GM12878 (cell line): ENCODE measurements at regions not wholly inside any gene's neighbourhood (a gene's known extent, or its start where the extent isn't known, plus 50 kb on each side); places are given as distances from the start of the nearest gene placed in this dataset.

Experiments
- ATAC-seq: fragments of 200-7000 bp; cut with Tn5 transposase; 3 replicates; pipeline ENCODE4 v1.9.1; 2020; ENCODE audit warnings: mild to moderate bottlenecking, moderate library complexity
- BruUV-seq: library from RNA; stranded (reverse); fragments of 400-500 nt; replicated peaks from 2 replicates; lab custom pipeline; 2021; lab: Mats Ljungman, UMichigan
- CTCF ChIA-PET: fragments of 300-600 bp; sonication (Branson Sonifier 250); formaldehyde crosslinking; extraction: SDS; loops from one replicate; lab custom pipeline; 2021; ENCODE audit warnings: inconsistent platforms; lab: Yijun Ruan, JAX
- POLR2A ChIA-PET: fragments of 350-600 bp; formaldehyde crosslinking; extraction: SDS; loops from one replicate; lab custom pipeline; 2021; ENCODE audit warnings: inconsistent platforms; lab: Charles Lee
- RAD21 ChIA-PET: fragments of 300-600 bp; sonication (Branson Sonifier 250); formaldehyde crosslinking; loops from one replicate; lab custom pipeline; 2023; ENCODE audit warnings: antibody characterized with exemption; ENCODE audit not compliant: unreplicated experiment; lab: Charles Lee
- SMC1A ChIA-PET: fragments of 300-600 bp; sonication (Branson Sonifier 250); formaldehyde crosslinking; loops from one replicate; lab custom pipeline; 2023; ENCODE audit not compliant: unreplicated experiment, uncharacterized antibody; lab: Charles Lee
- DNase-seq: peaks from one replicate; pipeline ENCODE4 v3.0.0-alpha.2; 2011; ENCODE audit warnings: low read depth, low spot score
- FAIRE-seq: peaks from 3 replicates; lab custom pipeline; 2011; peaks lifted over from hg19 to GRCh38; lab: Jason Lieb, UNC
- H2AFZ ChIP-seq: 2 replicates; pipeline ENCODE4 v1.6.0; 2011; ENCODE audit warnings: low read depth, low read length, control low read depth; ENCODE audit not compliant: control insufficient read depth
- H3K27ac ChIP-seq: 2 replicates; pipeline ENCODE4 v1.5.1; 2011; ENCODE audit warnings: control low read depth; ENCODE audit not compliant: control insufficient read depth, insufficient read depth
- H3K27me3 ChIP-seq, 2 experiments: replicated peaks in 1 of 2; 2 replicates each; pipeline versions ENCODE4 v1.6.0 to v1.6.1; 2011; ENCODE audit warnings: low read length in 1 of 2; ENCODE audit not compliant: control insufficient read depth in 2 of 2, insufficient read depth in 2 of 2
- H3K36me3 ChIP-seq, 2 experiments: 2 replicates each; pipeline ENCODE4 v1.5.1; 2011; ENCODE audit warnings: low read length in 1 of 2; ENCODE audit not compliant: control insufficient read depth in 2 of 2, insufficient read depth in 2 of 2
- H3K4me1 ChIP-seq: 2 replicates; pipeline ENCODE4 v1.6.1; 2011; ENCODE audit warnings: mild to moderate bottlenecking, low read length, moderate library complexity, mixed read lengths; ENCODE audit not compliant: control insufficient read depth, insufficient read depth
- H3K4me2 ChIP-seq: 2 replicates; pipeline ENCODE4 v1.6.0; 2011; ENCODE audit warnings: control low read depth; ENCODE audit not compliant: control insufficient read depth, insufficient read depth
- H3K4me3 ChIP-seq: fragments of 200-600 bp; sonication (generic); 2 replicates; pipeline ENCODE4 v1.5.1; 2016
- H3K79me2 ChIP-seq: 2 replicates; pipeline ENCODE4 v1.6.0; 2011; ENCODE audit warnings: low read length; ENCODE audit not compliant: control insufficient read depth, insufficient read depth
- H3K9ac ChIP-seq: 2 replicates; pipeline ENCODE4 v1.8.0; 2011; ENCODE audit warnings: low read length, control low read depth, mixed read lengths; ENCODE audit not compliant: control insufficient read depth, insufficient read depth
- H3K9me3 ChIP-seq: replicated peaks from 3 replicates; pipeline ENCODE4 v1.5.1; 2011; ENCODE audit warnings: mild to moderate bottlenecking, low read length; ENCODE audit not compliant: control insufficient read depth, insufficient read depth
- H4K20me1 ChIP-seq: 2 replicates; pipeline ENCODE4 v1.6.0; 2011; ENCODE audit not compliant: control insufficient read depth, insufficient read depth
- CBX3 ChIP-seq: fragments of 200-600 bp; sonication (generic); IDR thresholded peaks from 2 replicates; pipeline ENCODE4 v1.6.1; 2016; ENCODE audit warnings: low read depth, borderline replicate concordance
- DPF2 ChIP-seq: fragments of 450-650 bp; IDR thresholded peaks from 2 replicates; pipeline ENCODE4 v1.6.1; 2017; ENCODE audit warnings: mild to moderate bottlenecking
- HDGF ChIP-seq: fragments of 450-650 bp; IDR thresholded peaks from 2 replicates; pipeline ENCODE4 v1.6.1; 2016; ENCODE audit warnings: antibody characterized with exemption
- IKZF1 ChIP-seq: fragments of 450-650 bp; conservative IDR thresholded peaks from 2 replicates; pipeline ENCODE4 v1.6.1; 2017; ENCODE audit warnings: antibody characterized with exemption, mild to moderate bottlenecking
- RAD21 ChIP-seq: IDR thresholded peaks from 2 replicates; pipeline ENCODE4 v1.6.1; 2011; ENCODE audit warnings: mild to moderate bottlenecking, low read depth, low read length, moderate library complexity; ENCODE audit not compliant: insufficient read depth
- SPI1 ChIP-seq: IDR thresholded peaks from 2 replicates; pipeline ENCODE4 v1.6.1; 2011; ENCODE audit warnings: low read depth, mild to moderate bottlenecking, low read length, moderate library complexity, borderline replicate concordance; ENCODE audit not compliant: insufficient read depth
- WGBS: methylation state at CpG from one replicate; pipeline ENCODE4 v1.1.6; 2016; ENCODE audit warnings: low lambda C conversion rate; ENCODE audit not compliant: insufficient replicate concordance, insufficient coverage; ENCODE audit errors: missing lambda C conversion rate; 5-methylcytosine and 5-hydroxymethylcytosine counted together
- in situ Hi-C: fragments of 300-500 bp; cut with MboI; formaldehyde crosslinking; loops from 9 replicates; pipeline ENCODE4 v1.14.3; 2018; ENCODE audit warnings: mixed read lengths
- intact Hi-C: fragments of 100-400 bp; cut with micrococcal nuclease; formaldehyde crosslinking; loops from one replicate; pipeline ENCODE4 v1.14.2; 2022; ENCODE audit not compliant: unreplicated experiment
- TF ChIP-seq, protein P1 (sequence below): fragments of 450-650 bp; IDR thresholded peaks from 2 replicates; pipeline ENCODE4 v1.6.1; 2018; ENCODE audit warnings: borderline replicate concordance, mild to moderate bottlenecking; ENCODE audit not compliant: partially characterized antibody

DNA sequence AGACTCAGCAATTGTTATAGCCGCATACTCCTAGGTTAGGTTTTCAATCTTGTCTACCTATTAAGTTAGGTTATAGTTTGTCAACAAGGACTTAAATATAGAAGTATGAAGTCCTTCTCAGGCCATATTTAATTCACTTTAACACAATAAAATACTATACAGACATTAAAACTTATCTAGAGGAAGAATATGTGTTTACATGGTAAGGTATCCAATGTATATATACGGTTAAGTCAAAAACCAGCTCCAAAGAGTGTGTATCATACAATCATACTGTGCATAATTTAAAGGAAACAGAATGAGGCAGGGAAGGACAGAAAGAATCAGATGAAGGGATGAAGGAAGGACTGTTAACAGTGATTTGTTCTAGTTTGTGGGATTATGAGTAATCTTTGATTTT, 79.5 kb upstream of the LANCL2 start (continued):
- TF ChIP-seq, protein P1, sequence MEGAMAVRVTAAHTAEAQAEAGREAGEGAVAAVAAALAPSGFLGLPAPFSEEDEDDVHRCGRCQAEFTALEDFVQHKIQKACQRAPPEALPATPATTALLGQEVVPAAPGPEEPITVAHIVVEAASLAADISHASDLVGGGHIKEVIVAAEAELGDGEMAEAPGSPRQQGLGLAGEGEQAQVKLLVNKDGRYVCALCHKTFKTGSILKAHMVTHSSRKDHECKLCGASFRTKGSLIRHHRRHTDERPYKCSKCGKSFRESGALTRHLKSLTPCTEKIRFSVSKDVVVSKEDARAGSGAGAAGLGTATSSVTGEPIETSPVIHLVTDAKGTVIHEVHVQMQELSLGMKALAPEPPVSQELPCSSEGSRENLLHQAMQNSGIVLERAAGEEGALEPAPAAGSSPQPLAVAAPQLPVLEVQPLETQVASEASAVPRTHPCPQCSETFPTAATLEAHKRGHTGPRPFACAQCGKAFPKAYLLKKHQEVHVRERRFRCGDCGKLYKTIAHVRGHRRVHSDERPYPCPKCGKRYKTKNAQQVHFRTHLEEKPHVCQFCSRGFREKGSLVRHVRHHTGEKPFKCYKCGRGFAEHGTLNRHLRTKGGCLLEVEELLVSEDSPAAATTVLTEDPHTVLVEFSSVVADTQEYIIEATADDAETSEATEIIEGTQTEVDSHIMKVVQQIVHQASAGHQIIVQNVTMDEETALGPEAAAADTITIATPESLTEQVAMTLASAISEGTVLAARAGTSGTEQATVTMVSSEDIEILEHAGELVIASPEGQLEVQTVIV, result no peak
- no peak for TF ChIP-seq SPI1
- TF ChIP-seq RAD21, result no peak
- no peak for TF ChIP-seq HDGF
- TF ChIP-seq, all 136 proteins: peak for 0

DNA sequence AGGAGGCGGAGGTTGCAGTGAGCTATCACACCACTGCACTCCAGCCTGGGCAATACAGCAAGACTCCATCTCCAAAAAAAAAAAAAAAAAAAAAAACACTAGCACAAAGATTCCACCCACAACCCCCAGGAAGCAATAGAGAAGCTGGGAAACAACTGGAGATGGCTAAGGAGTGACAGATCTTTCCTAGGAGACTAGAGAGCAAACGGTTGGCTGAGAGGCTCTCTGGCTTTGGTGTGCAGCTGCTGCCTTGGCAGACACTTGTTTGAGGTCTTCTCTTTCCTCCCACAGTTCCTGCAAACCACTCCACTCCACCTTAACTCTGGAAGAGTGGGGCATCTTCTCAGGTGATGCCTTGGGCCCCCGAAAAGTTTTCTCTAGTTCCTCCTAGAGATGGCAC, 78.5 kb upstream of the LANCL2 start:
- Histone ChIP-seq H2AFZ (no peak overlapping the region), H3K27me3 (no peaks in the 10 kb centered on the region; a peak in 1 of 4 replicates), H3K4me2 (no peak overlapping the region), H3K9ac (no peak overlapping the region), H3K36me3 (no peaks in the 10 kb centered on the region), H3K79me2 (no peaks in the 10 kb centered on the region), H3K9me3 (no peaks in the 10 kb centered on the region), H3K4me1 (no peaks in the 10 kb centered on the region), H3K4me3 (no peak overlapping the region)
- in situ Hi-C loops, result loop anchor here (25.0 kb wide), 1 partner anchor 301 kb away; no protein-coding TSS in a partner anchor
- FAIRE-seq, result no peak
- intact Hi-C loops, result no loop called here
- ChIA-PET RAD21 (interaction anchor here (0.7 to 2.7 kb wide), 8 partner anchors 12 to 129 kb away, joined by 4 to 27 read pairs (median 8); no protein-coding TSS in a partner anchor), SMC1A (interaction anchor here (0.6 to 5.3 kb wide), 9 partner anchors 12 to 355 kb away, joined by 3 to 68 read pairs (median 4); no protein-coding TSS in a partner anchor), POLR2A (interaction anchor here (0.7 kb wide), 1 partner anchor 86 kb away, joined by 3 read pairs; no protein-coding TSS in a partner anchor)
- BruUV-seq, result no TSS peak
- 49% methylated on average over 3 of the region's 3 CpGs for WGBS
- TF ChIP-seq CBX3, result no peak
- TF ChIP-seq IKZF1, result no peak
- no peak for TF ChIP-seq DPF2
- TF ChIP-seq, all 136 proteins: peak for 0
- CTCF ChIA-PET, result interaction anchor here (0.6 to 19.5 kb wide), 6 partner anchors 8 to 311 kb away, joined by 3 to 322 read pairs (median 4); no protein-coding TSS in a partner anchor
- no peak overlapping the region for H3K27ac ChIP-seq
- no peaks in the 10 kb centered on the region for H4K20me1 ChIP-seq
- DNase-seq, result no peak
- no peak for ATAC-seq
